ENCODE measurements at regions not wholly inside any gene's neighbourhood (a gene's known extent, or its start where the extent isn't known, plus 50 kb on each side); places are given as distances from the start of the nearest gene placed in this dataset.

- TF ChIP-seq EP300 (IDR thresholded peaks at IDR 0.05; ENCODE audit: borderline replicate concordance) (no peak), EGR1 (IDR thresholded peaks at IDR 0.05) (no peak), CREB1 (IDR thresholded peaks at IDR 0.05; ENCODE audit: low read depth) (no peak), RAD21 (IDR thresholded peaks at IDR 0.05; ENCODE audit: low read depth) (no peak), NFIC (IDR thresholded peaks at IDR 0.05) (no peak), TCF12 (IDR thresholded peaks at IDR 0.05; ENCODE audit: low read depth) (no peak), FOXM1 (IDR thresholded peaks at IDR 0.05; ENCODE audit: borderline replicate concordance, low read depth) (no peak), CEBPB (IDR thresholded peaks at IDR 0.05) (no peak), YY1 (IDR thresholded peaks at IDR 0.05; ENCODE audit: low read depth) (no peak), TEAD4 (IDR thresholded peaks at IDR 0.05) (no peak), REST (IDR thresholded peaks at IDR 0.05; ENCODE audit: low read depth) (no peak), TAF1 (IDR thresholded peaks at IDR 0.05; ENCODE audit: low read depth) (no peak), ZBTB7A (IDR thresholded peaks at IDR 0.05; ENCODE audit: low read depth) (no peak)
- TF ChIP-seq, protein P1, sequence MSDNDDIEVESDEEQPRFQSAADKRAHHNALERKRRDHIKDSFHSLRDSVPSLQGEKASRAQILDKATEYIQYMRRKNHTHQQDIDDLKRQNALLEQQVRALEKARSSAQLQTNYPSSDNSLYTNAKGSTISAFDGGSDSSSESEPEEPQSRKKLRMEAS (IDR thresholded peaks at IDR 0.05), result no peak
- TF ChIP-seq, protein P2, sequence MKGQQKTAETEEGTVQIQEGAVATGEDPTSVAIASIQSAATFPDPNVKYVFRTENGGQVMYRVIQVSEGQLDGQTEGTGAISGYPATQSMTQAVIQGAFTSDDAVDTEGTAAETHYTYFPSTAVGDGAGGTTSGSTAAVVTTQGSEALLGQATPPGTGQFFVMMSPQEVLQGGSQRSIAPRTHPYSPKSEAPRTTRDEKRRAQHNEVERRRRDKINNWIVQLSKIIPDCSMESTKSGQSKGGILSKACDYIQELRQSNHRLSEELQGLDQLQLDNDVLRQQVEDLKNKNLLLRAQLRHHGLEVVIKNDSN (IDR thresholded peaks at IDR 0.05), result no peak
These were observed 84.1 kb upstream of the ZNF479 start for GRCh38 chr7:57216340-57216739.

- TF ChIP-seq EGR1 (IDR thresholded peaks at IDR 0.05) (no peak), YY1 (IDR thresholded peaks at IDR 0.05; ENCODE audit: low read depth) (no peak), TEAD4 (IDR thresholded peaks at IDR 0.05) (no peak), TCF12 (IDR thresholded peaks at IDR 0.05; ENCODE audit: low read depth) (no peak), REST (IDR thresholded peaks at IDR 0.05; ENCODE audit: low read depth) (no peak), CEBPB (IDR thresholded peaks at IDR 0.05) (no peak), TAF1 (IDR thresholded peaks at IDR 0.05; ENCODE audit: low read depth) (no peak), FOXM1 (IDR thresholded peaks at IDR 0.05; ENCODE audit: borderline replicate concordance, low read depth) (no peak), NFIC (IDR thresholded peaks at IDR 0.05) (no peak), EP300 (IDR thresholded peaks at IDR 0.05; ENCODE audit: borderline replicate concordance) (no peak), ZBTB7A (IDR thresholded peaks at IDR 0.05; ENCODE audit: low read depth) (no peak), RAD21 (IDR thresholded peaks at IDR 0.05; ENCODE audit: low read depth) (no peak), CREB1 (IDR thresholded peaks at IDR 0.05; ENCODE audit: low read depth) (no peak)
- TF ChIP-seq, protein P1 (IDR thresholded peaks at IDR 0.05), result no peak
- TF ChIP-seq, protein P2 (IDR thresholded peaks at IDR 0.05), result no peak
These were observed 86.0 kb upstream of the ZNF479 start for GRCh38 chr7:57218196-57218716.

GRCh38 chr7:57220746-57221145 lies 88.5 kb upstream of the ZNF479 start:
- TF ChIP-seq TAF1 (IDR thresholded peaks at IDR 0.05; ENCODE audit: low read depth) (no peak), NFIC (IDR thresholded peaks at IDR 0.05) (no peak), RAD21 (IDR thresholded peaks at IDR 0.05; ENCODE audit: low read depth) (no peak), TCF12 (IDR thresholded peaks at IDR 0.05; ENCODE audit: low read depth) (no peak), TEAD4 (IDR thresholded peaks at IDR 0.05) (no peak), YY1 (IDR thresholded peaks at IDR 0.05; ENCODE audit: low read depth) (no peak), EP300 (IDR thresholded peaks at IDR 0.05; ENCODE audit: borderline replicate concordance) (no peak)
- TF ChIP-seq, protein P1 (IDR thresholded peaks at IDR 0.05), result no peak

DNA sequence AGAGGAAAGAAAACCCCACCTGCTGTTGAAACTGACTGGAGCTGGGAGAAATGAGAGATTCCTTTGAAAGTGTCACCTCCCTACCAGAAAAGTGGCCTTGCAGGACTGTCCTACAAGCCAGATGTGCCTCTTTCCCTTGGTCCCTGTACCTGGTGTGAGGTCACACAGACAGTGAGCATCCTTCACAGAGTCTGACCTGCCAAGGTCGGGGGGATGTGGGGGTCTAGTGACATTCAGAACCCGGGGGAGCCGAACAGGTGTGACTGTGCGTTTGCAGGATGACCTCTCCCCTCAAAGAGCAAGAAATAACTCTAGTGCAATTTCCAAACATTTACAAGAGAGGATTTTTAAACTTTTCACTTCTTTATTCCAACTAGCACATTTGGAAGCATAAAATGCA lies 93.4 kb upstream of the ZNF479 start:
- TF ChIP-seq TEAD4 (IDR thresholded peaks at IDR 0.05), result no peak

DNA sequence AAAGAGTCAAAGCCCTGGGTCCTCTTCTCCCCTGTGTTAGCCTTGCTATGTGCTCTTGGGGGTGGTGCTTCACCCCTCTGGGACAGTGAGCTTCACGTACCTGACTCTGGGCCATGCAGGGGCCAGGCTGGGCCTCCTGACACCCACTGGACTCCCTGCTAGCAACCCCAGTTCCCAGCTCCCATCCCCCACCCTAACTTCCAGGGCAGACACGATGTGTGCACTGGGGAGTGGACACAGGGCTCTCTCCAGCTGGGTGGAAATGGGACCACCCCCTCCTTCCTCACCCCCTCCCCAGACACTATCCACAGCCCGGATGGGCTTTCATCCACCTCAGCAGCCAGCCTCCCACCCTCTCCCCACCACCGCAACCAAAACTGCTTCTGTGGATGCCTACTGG lies 113.0 kb upstream of the ZNF479 start:
- TF ChIP-seq CEBPB (IDR thresholded peaks at IDR 0.05) (no peak), TAF1 (IDR thresholded peaks at IDR 0.05; ENCODE audit: low read depth) (no peak), EGR1 (IDR thresholded peaks at IDR 0.05) (no peak), YY1 (IDR thresholded peaks at IDR 0.05; ENCODE audit: low read depth) (no peak), NFIC (IDR thresholded peaks at IDR 0.05) (no peak), TCF12 (IDR thresholded peaks at IDR 0.05; ENCODE audit: low read depth) (no peak), FOXM1 (IDR thresholded peaks at IDR 0.05; ENCODE audit: borderline replicate concordance, low read depth) (no peak), REST (IDR thresholded peaks at IDR 0.05; ENCODE audit: low read depth) (no peak), ZBTB7A (IDR thresholded peaks at IDR 0.05; ENCODE audit: low read depth) (no peak), TEAD4 (IDR thresholded peaks at IDR 0.05) (no peak), EP300 (IDR thresholded peaks at IDR 0.05; ENCODE audit: borderline replicate concordance) (no peak), RAD21 (IDR thresholded peaks at IDR 0.05; ENCODE audit: low read depth) (no peak), CREB1 (IDR thresholded peaks at IDR 0.05; ENCODE audit: low read depth) (no peak)
- TF ChIP-seq, protein P2 (IDR thresholded peaks at IDR 0.05), result no peak
- TF ChIP-seq, protein P1 (IDR thresholded peaks at IDR 0.05), result no peak
